Anterior cingulate cortex (tissue), 58 donors: ENCODE measurements at regions not wholly inside any gene's neighbourhood (a gene's known extent, or its start where the extent isn't known, plus 50 kb on each side); places are given as distances from the start of the nearest gene placed in this dataset.
"Not testable (repeated sequence)": the region's sequence is repeated elsewhere in the genome, so short reads cannot be mapped to it uniquely, and the experiment has no call there.

ENCODE experiments used
- DNase-seq, 58 donors: peaks; one replicate each; lab custom pipeline; 2025; lab: John Stamatoyannopoulos, UW

- DNase-seq = not testable (repeated sequence)
Measured at GRCh38 chr10:44246700-44247099, 138.2 kb downstream of the CXCL12 start.

GRCh38 chr10:44246287-44246686 is 138.6 kb downstream of the CXCL12 start:
- not testable (repeated sequence) for DNase-seq

- no peak for DNase-seq
Measured at GRCh38 chr10:44245601-44245938, 139.3 kb downstream of the CXCL12 start.

- DNase-seq = no peak
Measured at GRCh38 chr10:44244745-44245600, 139.9 kb downstream of the CXCL12 start.

- DNase-seq = no peak
Measured at GRCh38 chr10:44243851-44244510, 140.9 kb downstream of the CXCL12 start.

GRCh38 chr10:44242826-44243225 is 142.1 kb downstream of the CXCL12 start:
- no peak for DNase-seq

GRCh38 chr10:44242091-44242490 is 142.8 kb downstream of the CXCL12 start:
- DNase-seq = no peak

- no peak for DNase-seq
Measured at GRCh38 chr10:44240584-44241205, 144.2 kb downstream of the CXCL12 start.

- DNase-seq = no peak
Measured at GRCh38 chr10:44238212-44238611, 146.7 kb downstream of the CXCL12 start.

GRCh38 chr10:44237364-44238049 is 147.4 kb downstream of the CXCL12 start:
- no peak for DNase-seq

GRCh38 chr10:44235363-44235762 is 149.5 kb downstream of the CXCL12 start:
- no peak for DNase-seq

- no peak for DNase-seq
Measured at GRCh38 chr10:44234483-44234875, 150.4 kb downstream of the CXCL12 start.

GRCh38 chr10:44233561-44234482 is 151.1 kb downstream of the CXCL12 start:
- DNase-seq = peak in 2 of 58 donors; percentile 3 to 10

- DNase-seq = no peak
Measured at GRCh38 chr10:44217274-44217820, 167.6 kb downstream of the CXCL12 start.

- no peak for DNase-seq
Measured at GRCh38 chr10:44216073-44216472, 168.8 kb downstream of the CXCL12 start.

- no peak for DNase-seq
Measured at GRCh38 chr10:44209811-44210210, 175.1 kb downstream of the CXCL12 start.

- no peak for DNase-seq
Measured at GRCh38 chr10:44207160-44207559, 177.7 kb downstream of the CXCL12 start.

- no peak for DNase-seq
Measured at GRCh38 chr10:44206127-44206818, 178.6 kb downstream of the CXCL12 start.

GRCh38 chr10:44205067-44205466 is 179.8 kb downstream of the CXCL12 start:
- no peak for DNase-seq
